ENCODE measurements at regions not wholly inside any gene's neighbourhood (a gene's known extent, or its start where the extent isn't known, plus 50 kb on each side); places are given as distances from the start of the nearest gene placed in this dataset.

DNA sequence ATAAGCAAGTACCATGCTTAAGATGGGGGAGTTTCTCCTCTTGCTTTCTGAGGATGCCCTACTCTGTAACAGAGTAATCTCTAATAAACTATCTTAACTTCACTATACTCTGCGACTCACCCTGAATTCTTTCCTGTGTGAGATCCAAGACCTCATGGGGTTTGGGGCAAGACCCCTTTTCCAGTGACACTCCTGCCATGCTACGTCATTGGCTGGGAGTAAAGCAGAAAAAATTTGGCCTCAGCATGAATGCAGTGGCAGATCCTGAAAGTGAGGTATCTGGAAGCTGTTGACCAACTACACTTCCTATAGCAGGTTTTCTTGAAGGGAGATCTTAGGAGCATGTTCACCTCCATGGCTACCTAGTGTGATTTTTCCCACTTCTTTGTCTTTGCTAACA lies 109.1 kb upstream of the MED14 start:
- Mint-ChIP-seq H3K4me3 (no peak overlapping the region), H3K9me3 (peaks cover 40% of the 10 kb centered on the region)
- TF ChIP-seq, protein P1, sequence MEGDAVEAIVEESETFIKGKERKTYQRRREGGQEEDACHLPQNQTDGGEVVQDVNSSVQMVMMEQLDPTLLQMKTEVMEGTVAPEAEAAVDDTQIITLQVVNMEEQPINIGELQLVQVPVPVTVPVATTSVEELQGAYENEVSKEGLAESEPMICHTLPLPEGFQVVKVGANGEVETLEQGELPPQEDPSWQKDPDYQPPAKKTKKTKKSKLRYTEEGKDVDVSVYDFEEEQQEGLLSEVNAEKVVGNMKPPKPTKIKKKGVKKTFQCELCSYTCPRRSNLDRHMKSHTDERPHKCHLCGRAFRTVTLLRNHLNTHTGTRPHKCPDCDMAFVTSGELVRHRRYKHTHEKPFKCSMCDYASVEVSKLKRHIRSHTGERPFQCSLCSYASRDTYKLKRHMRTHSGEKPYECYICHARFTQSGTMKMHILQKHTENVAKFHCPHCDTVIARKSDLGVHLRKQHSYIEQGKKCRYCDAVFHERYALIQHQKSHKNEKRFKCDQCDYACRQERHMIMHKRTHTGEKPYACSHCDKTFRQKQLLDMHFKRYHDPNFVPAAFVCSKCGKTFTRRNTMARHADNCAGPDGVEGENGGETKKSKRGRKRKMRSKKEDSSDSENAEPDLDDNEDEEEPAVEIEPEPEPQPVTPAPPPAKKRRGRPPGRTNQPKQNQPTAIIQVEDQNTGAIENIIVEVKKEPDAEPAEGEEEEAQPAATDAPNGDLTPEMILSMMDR (IDR thresholded peaks at IDR 0.05; ENCODE audit: unreplicated experiment) = no peak

DNA sequence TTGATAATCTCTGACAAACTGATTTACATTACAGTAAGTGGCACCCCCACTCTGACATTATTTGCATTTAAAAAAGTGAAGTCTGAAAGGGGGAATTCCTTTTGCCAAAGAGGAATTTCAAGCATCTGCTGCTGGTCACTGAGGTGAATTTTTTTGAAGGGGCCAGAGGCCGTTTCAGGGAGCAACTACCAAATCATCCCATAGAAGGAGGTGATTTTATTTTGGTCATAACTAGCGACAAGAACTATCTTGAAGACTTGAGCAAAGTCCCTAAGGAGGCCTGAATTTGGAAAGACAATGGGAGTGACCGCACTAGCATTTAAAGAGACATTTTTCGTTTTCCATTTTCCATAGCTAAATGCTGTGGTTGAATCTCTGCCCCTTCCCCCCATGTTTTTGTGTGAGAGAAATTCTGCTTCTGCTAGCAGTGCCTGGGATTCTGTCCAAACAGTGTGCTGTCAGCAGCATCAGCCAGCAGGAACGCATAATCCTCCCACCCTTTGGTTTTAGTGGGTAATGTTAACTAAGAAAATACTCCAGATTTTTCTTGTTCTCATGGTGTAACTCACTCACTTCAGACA lies 110.1 kb upstream of the MED14 start:
- peaks cover 21% of the 10 kb centered on the region for H3K4me1 Mint-ChIP-seq
- no peak for DNase-seq (ENCODE audit: low spot score in 2 of 2, unreplicated experiment in 2 of 2)
- H3K27me3 Mint-ChIP-seq (ENCODE audit: low read depth) = no peaks in the 10 kb centered on the region
- peak overlapping the region; percentile 91 for H3K27ac Mint-ChIP-seq
- H3K9me3 Mint-ChIP-seq = peaks cover 35% of the 10 kb centered on the region
- H3K4me3 Mint-ChIP-seq = peak overlapping the region; percentile 28
- TF ChIP-seq, protein P1 (IDR thresholded peaks at IDR 0.05; ENCODE audit: unreplicated experiment) = no peak
- H3K36me3 Mint-ChIP-seq = peaks cover 7% of the 10 kb centered on the region

More for the DNA sequence above, 109.1 kb upstream of the MED14 start:
- Mint-ChIP-seq H3K27ac (peak overlapping the region; percentile 91), H3K4me1 (peaks cover 21% of the 10 kb centered on the region), H3K27me3 (ENCODE audit: low read depth) (no peaks in the 10 kb centered on the region), H3K36me3 (peaks cover 9% of the 10 kb centered on the region)
- DNase-seq (ENCODE audit: low spot score in 2 of 2, unreplicated experiment in 2 of 2) = no peak

DNA sequence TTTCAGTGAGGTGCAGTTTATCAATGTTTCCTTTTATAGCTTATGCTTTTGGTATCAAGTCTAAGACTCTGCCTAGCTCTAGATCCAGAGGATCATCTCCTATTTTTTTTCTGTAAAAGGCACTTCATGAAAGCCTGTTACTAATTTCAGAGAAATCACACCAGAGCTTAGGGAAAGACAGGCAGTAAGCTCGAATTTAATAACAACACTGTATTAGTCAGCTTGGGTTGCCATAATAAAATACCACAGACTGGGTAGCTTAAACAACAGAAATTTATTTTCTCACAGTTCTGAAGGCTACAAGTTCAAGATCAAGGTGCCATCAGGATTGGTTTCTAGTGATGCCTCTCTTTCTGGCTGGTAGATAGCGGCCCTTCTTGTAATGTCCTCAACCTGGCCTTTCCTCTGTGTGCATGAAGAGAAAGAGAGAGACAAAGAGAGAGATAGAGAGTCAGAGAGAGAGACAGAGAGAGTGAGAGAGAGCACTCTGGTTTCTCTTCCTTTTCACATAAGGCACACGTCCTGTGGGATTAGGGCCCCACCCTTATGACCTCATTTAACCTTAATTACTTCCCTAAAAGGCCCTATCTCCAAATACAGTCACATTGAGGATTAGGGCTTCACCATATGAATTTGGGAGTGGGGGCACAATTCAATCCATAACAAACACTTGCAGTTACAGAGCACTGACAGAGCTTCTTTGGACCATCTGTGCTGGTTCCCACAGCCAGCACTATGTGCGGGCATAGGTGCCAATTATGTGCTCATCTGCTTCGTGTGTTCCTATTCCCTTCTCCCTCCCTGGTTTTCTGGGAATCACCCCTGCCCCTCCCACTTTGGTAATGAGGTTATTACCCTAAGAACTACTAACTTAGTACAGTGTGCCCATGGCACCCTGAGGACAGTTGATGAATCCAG lies 114.8 kb upstream of the MED14 start:
- Mint-ChIP-seq H3K27me3 (ENCODE audit: low read depth) (no peaks in the 10 kb centered on the region), H3K27ac (no peak overlapping the region), H3K4me1 (peaks cover 13% of the 10 kb centered on the region), H3K9me3 (peaks cover 11% of the 10 kb centered on the region), H3K36me3 (no peaks in the 10 kb centered on the region), H3K4me3 (no peak overlapping the region)
- TF ChIP-seq, protein P1 (IDR thresholded peaks at IDR 0.05; ENCODE audit: unreplicated experiment) = no peak
- DNase-seq (ENCODE audit: low spot score in 2 of 2, unreplicated experiment in 2 of 2) = no peak

DNA sequence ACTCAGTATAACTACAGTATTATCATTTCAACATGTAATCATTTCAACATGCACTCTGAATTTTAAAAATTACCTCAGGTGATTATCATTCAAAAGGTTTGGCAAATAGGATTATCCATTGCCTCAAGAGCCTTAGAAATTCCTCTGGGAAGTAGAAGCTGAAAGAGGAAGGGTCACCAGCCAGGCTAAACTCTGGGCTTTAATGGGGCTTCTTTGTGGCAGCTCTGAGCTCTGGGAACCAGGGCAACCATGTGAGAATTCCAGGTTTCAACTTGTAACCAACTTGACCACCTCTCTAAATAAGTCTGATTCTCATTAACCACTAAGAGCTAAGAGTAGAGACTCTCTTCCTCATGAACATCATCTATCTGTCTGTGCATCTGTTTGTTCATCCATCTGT lies 117.2 kb upstream of the MED14 start:
- no peaks in the 10 kb centered on the region for H3K36me3 Mint-ChIP-seq
- no peaks in the 10 kb centered on the region for H3K27me3 Mint-ChIP-seq (ENCODE audit: low read depth)
- peaks cover 18% of the 10 kb centered on the region for H3K9me3 Mint-ChIP-seq
- no peak for DNase-seq (ENCODE audit: low spot score in 2 of 2, unreplicated experiment in 2 of 2)
- H3K4me1 Mint-ChIP-seq = no peaks in the 10 kb centered on the region
- H3K27ac Mint-ChIP-seq = no peak overlapping the region
- TF ChIP-seq, protein P1 (IDR thresholded peaks at IDR 0.05; ENCODE audit: unreplicated experiment) = no peak
- no peak overlapping the region for H3K4me3 Mint-ChIP-seq

DNA sequence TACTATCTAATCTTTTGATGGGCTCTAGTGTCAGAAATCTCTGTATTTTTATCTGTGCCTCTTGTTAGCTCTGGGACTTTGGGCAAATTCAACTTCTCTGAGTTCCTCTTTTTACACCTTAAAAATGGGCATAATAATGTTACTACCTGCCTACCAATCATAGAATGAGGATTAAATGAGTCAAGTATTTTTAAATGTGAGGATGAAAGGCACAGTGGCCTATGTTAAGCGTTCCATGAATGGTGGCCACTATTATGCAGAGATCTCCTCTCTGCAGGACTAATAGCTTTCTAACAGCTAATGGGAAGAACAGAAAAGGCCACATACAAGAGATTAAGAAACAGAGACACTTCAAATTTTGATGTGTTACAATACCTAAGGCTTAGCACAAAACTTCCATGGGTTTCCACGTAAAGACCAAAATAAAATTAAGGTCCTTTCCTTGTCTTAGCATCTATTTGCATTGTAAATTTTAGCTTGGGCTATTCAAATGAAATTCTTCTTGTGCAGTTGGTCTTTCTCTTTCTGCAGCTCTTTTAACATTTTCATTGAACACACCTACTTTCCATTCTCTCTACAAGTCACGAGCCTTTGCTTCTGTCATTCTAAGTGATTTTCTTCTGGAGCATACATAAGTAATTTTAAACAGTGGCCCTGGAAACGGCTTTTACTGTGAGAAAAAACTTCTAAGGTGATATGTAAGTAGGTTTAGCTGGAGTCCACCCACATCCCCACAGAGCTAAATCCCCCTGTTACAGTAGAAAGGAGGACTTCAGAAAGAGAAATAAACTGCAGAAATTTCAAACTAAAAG lies 117.9 kb upstream of the MED14 start:
- Mint-ChIP-seq H3K36me3 (no peaks in the 10 kb centered on the region), H3K4me3 (no peak overlapping the region), H3K9me3 (peaks cover 18% of the 10 kb centered on the region), H3K4me1 (no peaks in the 10 kb centered on the region), H3K27ac (no peak overlapping the region), H3K27me3 (ENCODE audit: low read depth) (no peaks in the 10 kb centered on the region)
- no peak for DNase-seq (ENCODE audit: low spot score in 2 of 2, unreplicated experiment in 2 of 2)
- TF ChIP-seq, protein P1 (IDR thresholded peaks at IDR 0.05; ENCODE audit: unreplicated experiment) = no peak

Data from mesothelial cell of epicardium (in vitro differentiated cells).